K562 (cell line): ENCODE measurements at regions not wholly inside any gene's neighbourhood (a gene's known extent, or its start where the extent isn't known, plus 50 kb on each side); places are given as distances from the start of the nearest gene placed in this dataset.

ENCODE experiments used
- ATAC-seq: fragments of 200-7000 bp; cut with Tn5 transposase; 3 replicates; pipeline ENCODE4 v1.9.1; 2020; ENCODE audit warnings: moderate library complexity
- BruUV-seq: library from RNA; stranded (reverse); fragments of 400-500 nt; replicated peaks from 2 replicates; lab custom pipeline; 2021; lab: Mats Ljungman, UMichigan
- CTCF ChIA-PET: fragments of 300-600 bp; formaldehyde crosslinking; extraction: SDS; loops from one replicate; lab custom pipeline; 2021; ENCODE audit warnings: low intra/inter-chr PET ratio; lab: Yijun Ruan, JAX
- POLR2A ChIA-PET: fragments of 300-600, 350-650 bp; sonication (Branson Sonifier 250); formaldehyde crosslinking; extraction: SDS; loops from one replicate; lab custom pipeline; 2021; ENCODE audit warnings: antibody characterized with exemption, inconsistent platforms; lab: Yijun Ruan, JAX
- DNase-seq, 4 experiments: peaks; one replicate each; pipeline versions ENCODE4 v3.0.0 to v3.0.0-alpha.2; 2011 to 2018; ENCODE audit warnings: low spot score in 3 of 4, mixed read lengths in 3 of 4; ENCODE audit errors: extremely low read depth in 1 of 4
- FAIRE-seq: peaks from 2 replicates; lab custom pipeline; 2011; peaks lifted over from hg19 to GRCh38; lab: Jason Lieb, UNC
- H2AFZ ChIP-seq: 2 replicates; pipeline ENCODE4 v1.6.0; 2011; ENCODE audit warnings: low read depth, low read length, control low read depth, inconsistent platforms
- H3K27ac ChIP-seq: fragments of 200-600 bp; 3 replicates; pipeline ENCODE4 v1.8.0; 2011; ENCODE audit warnings: low read depth, mild to moderate bottlenecking, control low read depth, inconsistent platforms, low read length, moderate library complexity, mixed read lengths; ENCODE audit errors: extremely low read depth
- H3K27me3 ChIP-seq, 2 experiments: fragments of 300-600 bp in 1 of 2; 2 replicates in 1 of 2; 3 replicates in 1 of 2; pipeline versions ENCODE4 v1.6.0 to v1.8.0; 2011; ENCODE audit warnings: inconsistent platforms in 2 of 2, low read length in 2 of 2, mild to moderate bottlenecking in 1 of 2, mixed read lengths in 1 of 2, moderate library complexity in 1 of 2; ENCODE audit not compliant: control insufficient read depth in 2 of 2, insufficient read depth in 2 of 2
- H3K36me3 ChIP-seq: fragments of 300-600 bp; 3 replicates; pipeline ENCODE4 v1.8.0; 2011; ENCODE audit warnings: mild to moderate bottlenecking, low read length, inconsistent platforms; ENCODE audit not compliant: control insufficient read depth, insufficient read depth
- H3K4me1 ChIP-seq, 2 experiments: fragments of 200-600 bp in 1 of 2; replicated peaks in 1 of 2; 2 replicates in 1 of 2; 3 replicates in 1 of 2; pipeline versions ENCODE4 v1.5.1 to v1.8.0; 2011; ENCODE audit warnings: inconsistent platforms in 2 of 2, low read length in 2 of 2, mild to moderate bottlenecking in 1 of 2, mixed read lengths in 1 of 2, moderate library complexity in 1 of 2; ENCODE audit not compliant: control insufficient read depth in 2 of 2, insufficient read depth in 2 of 2
- H3K4me2 ChIP-seq: 2 replicates; pipeline ENCODE4 v1.6.1; 2011; ENCODE audit warnings: low read length, control low read depth, inconsistent platforms, mixed read lengths; ENCODE audit not compliant: insufficient read depth
- H3K4me3 ChIP-seq: fragments of 200-600 bp; sonication (generic), shearing (Covaris generic); 2 replicates; pipeline ENCODE4 v1.5.1; 2016; ENCODE audit warnings: control low read depth, inconsistent platforms
- H3K79me2 ChIP-seq: fragments of 200-600 bp; 3 replicates; pipeline ENCODE4 v1.8.0; 2011; ENCODE audit warnings: low read length, inconsistent platforms; ENCODE audit not compliant: control insufficient read depth, insufficient read depth
- H3K9ac ChIP-seq, 2 experiments: 2 replicates each; pipeline versions ENCODE4 v1.6.0 to v1.6.1; 2011; ENCODE audit warnings: low read depth in 2 of 2, low read length in 2 of 2, control low read depth in 1 of 2, inconsistent platforms in 1 of 2, mild to moderate bottlenecking in 1 of 2, mixed read lengths in 1 of 2; ENCODE audit not compliant: insufficient read depth in 1 of 2
- H3K9me1 ChIP-seq: one replicate; pipeline ENCODE4 v1.6.0; 2011; ENCODE audit warnings: inconsistent platforms, mild to moderate bottlenecking, low read length, moderate library complexity; ENCODE audit not compliant: control insufficient read depth, insufficient read depth
- H3K9me3 ChIP-seq: replicated peaks from 2 replicates; pipeline ENCODE4 v1.5.1; 2011; ENCODE audit warnings: low read depth, low read length, inconsistent platforms; ENCODE audit not compliant: control insufficient read depth, insufficient read depth
- H4K20me1 ChIP-seq: replicated peaks from 2 replicates; pipeline ENCODE4 v1.6.1; 2011; ENCODE audit warnings: low read length, inconsistent platforms, mixed read lengths; ENCODE audit not compliant: control insufficient read depth, insufficient read depth
- FIP1L1 ChIP-seq: fragments of 200-400 bp; formaldehyde crosslinking; IDR thresholded peaks from 2 replicates; pipeline ENCODE4 v1.6.1; 2018; ENCODE audit warnings: mild to moderate bottlenecking, low read depth, low read length; ENCODE audit not compliant: poor library complexity, severe bottlenecking
- FOXO4 ChIP-seq: fragments of 450-650 bp; formaldehyde crosslinking; IDR thresholded peaks from 2 replicates; pipeline ENCODE4 v1.4.0; 2020; ENCODE audit warnings: mild to moderate bottlenecking, moderate library complexity
- GATA2 ChIP-seq: sonication (generic); formaldehyde crosslinking; IDR thresholded peaks from 2 replicates; pipeline ENCODE4 v1.4.0; 2020; ENCODE audit warnings: mild to moderate bottlenecking, missing genetic modification reagents
- HMG20A ChIP-seq: fragments of 450-650 bp; formaldehyde crosslinking; conservative IDR thresholded peaks from 2 replicates; pipeline ENCODE4 v1.4.0; 2020; ENCODE audit warnings: mild to moderate bottlenecking, mixed read lengths
- MECOM ChIP-seq: fragments of 250-450 bp; sonication (Bioruptor Pico); IDR thresholded peaks from 2 replicates; pipeline ENCODE4 v1.8.0; 2022; ENCODE audit warnings: inconsistent platforms
- MEIS2 ChIP-seq: fragments of 450-650 bp; IDR thresholded peaks from 2 replicates; pipeline ENCODE4 v1.6.1; 2014; ENCODE audit warnings: mild to moderate bottlenecking; ENCODE audit not compliant: partially characterized antibody
- NR1H2 ChIP-seq: sonication (generic); formaldehyde crosslinking; IDR thresholded peaks from 2 replicates; pipeline ENCODE4 v1.4.0; 2020; ENCODE audit warnings: mild to moderate bottlenecking, missing genetic modification reagents
- NR2C1 ChIP-seq, 2 experiments: fragments of 450-650 bp; IDR thresholded peaks; 2 replicates each; pipeline ENCODE4 v1.6.1; 2017; ENCODE audit warnings: mild to moderate bottlenecking in 2 of 2, antibody characterized with exemption in 1 of 2, inconsistent platforms in 1 of 2, missing compliant biosample characterization in 1 of 2, missing genetic modification characterization in 1 of 2
- PURB ChIP-seq: sonication (generic); formaldehyde crosslinking; IDR thresholded peaks from 2 replicates; pipeline ENCODE4 v1.9.0; 2021; ENCODE audit warnings: low read depth, mild to moderate bottlenecking, missing genetic modification reagents
- RBM39 ChIP-seq: fragments of 200-400 bp; formaldehyde crosslinking; optimal IDR thresholded peaks from 2 replicates; pipeline ENCODE3; 2018; ENCODE audit warnings: low read depth, low read length
- XRCC3 ChIP-seq: fragments of 450-650 bp; IDR thresholded peaks from 2 replicates; pipeline ENCODE4 v1.6.1; 2017; ENCODE audit warnings: mild to moderate bottlenecking, moderate library complexity
- XRCC5 ChIP-seq: fragments of 200-400 bp; formaldehyde crosslinking; IDR thresholded peaks from 2 replicates; pipeline ENCODE4 v1.6.1; 2017; ENCODE audit warnings: low read depth, mild to moderate bottlenecking, low read length
- ZBED1 ChIP-seq: IDR thresholded peaks from 2 replicates; pipeline ENCODE4 v1.6.1; 2014
- ZBTB12 ChIP-seq: fragments of 250-450 bp; sonication (Bioruptor Pico); IDR thresholded peaks from 2 replicates; pipeline ENCODE4 v1.4.0; 2020
- ZFP36 ChIP-seq: fragments of 150-350 bp; IDR thresholded peaks from 2 replicates; pipeline ENCODE4 v1.6.1; 2018; ENCODE audit warnings: low read length, low read depth; ENCODE audit not compliant: partially characterized antibody
- ZNF589 ChIP-seq: fragments of 200-800 bp; sonication (Bioruptor generic); IDR thresholded peaks from 2 replicates; pipeline ENCODE4 v1.6.1; 2016; ENCODE audit warnings: low read depth, missing genetic modification characterization, missing compliant biosample characterization
- in situ Hi-C: fragments of 300-500 bp; cut with MboI; formaldehyde crosslinking; loops from 4 replicates; pipeline ENCODE4 v1.15.0; 2018; ENCODE audit warnings: inconsistent platforms, mixed read lengths
- intact Hi-C: fragments of 100-400 bp; cut with micrococcal nuclease; formaldehyde crosslinking; loops from 2 replicates; pipeline ENCODE4 v1.14.2; 2022

DNA sequence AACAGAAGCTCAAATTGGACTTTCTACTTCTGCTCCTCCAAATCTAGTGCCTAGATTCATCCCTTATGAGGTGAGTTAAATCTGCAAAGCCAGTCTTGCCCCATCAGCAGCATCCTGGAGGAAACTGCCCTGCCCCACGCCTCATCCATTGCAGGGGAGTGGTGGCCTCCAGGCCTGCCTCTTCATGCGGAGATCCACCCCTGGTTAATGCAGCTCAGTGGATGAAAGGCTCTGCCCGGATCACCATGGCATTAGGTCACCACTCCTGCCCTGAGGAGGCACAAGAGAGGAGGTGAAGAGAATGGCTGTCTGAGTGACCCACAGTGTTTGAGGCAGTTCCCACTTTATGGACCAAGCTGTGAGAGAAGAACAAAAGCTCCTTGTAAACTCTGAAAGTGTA, 218.1 kb downstream of the C12orf75 start (continued):
- TF ChIP-seq HMG20A (CRISPR knock-in tag), result no peak
- no peak for TF ChIP-seq ZFP36
- no peak for TF ChIP-seq FIP1L1
- TF ChIP-seq ZNF589 (CRISPR knock-in tag), result no peak
- no peak for TF ChIP-seq PURB
- no peak for TF ChIP-seq RBM39
- no peak for TF ChIP-seq FOXO4 (CRISPR knock-in tag)

GRCh38 chr12:105552056-105552455, 221.6 kb downstream of the C12orf75 start:
- Histone ChIP-seq H3K27me3 (no peaks in the 10 kb centered on the region), H3K4me3 (no peak overlapping the region), H3K36me3 (no peaks in the 10 kb centered on the region), H3K4me2 (no peak overlapping the region), H3K27ac (no peak overlapping the region), H3K9ac (no peak overlapping the region), H4K20me1 (no peaks in the 10 kb centered on the region), H3K79me2 (no peaks in the 10 kb centered on the region), H3K9me1 (no peaks in the 10 kb centered on the region), H3K9me3 (no peaks in the 10 kb centered on the region), H2AFZ (no peak overlapping the region), H3K4me1 (no peaks in the 10 kb centered on the region)
- CTCF ChIA-PET, result no interaction called here
- intact Hi-C loops (no loop called here), in situ Hi-C loops (no loop called here)
- DNase-seq (no peak), ATAC-seq (no peak), FAIRE-seq (no peak)
- no TSS peak for BruUV-seq
- POLR2A ChIA-PET, result interaction anchor here (0.8 to 1.5 kb wide), 2 partner anchors 9 to 11 kb away, joined by 3 to 4 read pairs; no protein-coding TSS in a partner anchor
- TF ChIP-seq GATA2 (no peak), XRCC5 (no peak), XRCC3 (no peak), MEIS2 (no peak), MECOM (CRISPR knock-in tag) (no peak), ZBED1 (no peak), NR1H2 (CRISPR knock-in tag) (no peak), NR2C1 (IDR thresholded peaks at IDR 0.05) (no peak), NR2C1 (tag; IDR thresholded peaks at IDR 0.05) (no peak), ZBTB12 (CRISPR knock-in tag) (no peak)
